ENCODE measurements at regions not wholly inside any gene's neighbourhood (a gene's known extent, or its start where the extent isn't known, plus 50 kb on each side); places are given as distances from the start of the nearest gene placed in this dataset.

DNA sequence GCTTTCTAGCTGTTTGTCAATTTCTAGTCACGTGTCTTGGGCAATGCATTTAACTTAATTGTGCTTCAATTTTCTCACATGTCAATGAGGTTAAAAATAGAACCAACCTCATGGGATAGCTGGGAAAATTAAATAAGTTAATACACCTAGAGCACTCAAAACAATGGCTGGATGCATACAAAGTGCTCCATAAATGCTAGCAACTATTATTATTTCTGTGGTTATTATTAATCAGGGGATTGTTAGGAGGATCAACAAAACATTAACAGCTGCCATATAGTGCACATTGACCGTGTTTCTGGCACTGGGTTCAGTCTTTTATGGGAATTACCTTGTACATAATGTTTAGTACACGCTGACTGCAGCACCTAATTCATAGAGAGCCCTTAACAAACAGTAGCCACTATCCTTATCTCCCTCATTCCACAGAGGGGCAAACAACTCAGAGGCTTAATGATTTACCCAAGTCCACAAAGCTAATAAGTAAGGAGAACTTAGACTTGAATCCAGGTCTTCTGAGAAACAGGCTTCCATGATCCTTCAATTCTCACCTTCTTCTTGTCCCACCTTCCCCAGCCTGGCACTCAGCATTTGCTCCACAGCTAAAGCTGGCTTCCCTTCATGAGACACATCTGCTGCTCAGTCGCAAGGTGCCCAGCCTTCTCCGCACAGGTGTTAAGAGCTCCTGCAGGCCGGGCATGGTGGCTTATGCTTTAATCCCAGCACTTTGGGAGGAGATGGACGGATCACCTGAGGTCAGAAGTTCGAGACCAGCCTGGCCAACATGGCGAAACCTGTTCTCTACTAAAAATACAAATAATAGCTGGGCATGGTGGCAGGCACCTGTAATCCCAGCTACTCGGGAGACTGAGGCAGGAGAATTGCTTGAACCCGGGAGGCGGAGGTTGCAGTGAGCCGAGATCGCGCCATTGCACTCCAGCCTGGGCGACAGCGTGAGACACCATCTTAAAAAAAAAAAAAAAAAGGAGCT is 137.4 kb upstream of the ABCA1 start:
- no TSS peak for BruUV-seq (replicated peaks)
- ATAC-seq (no peak), DNase-seq (ENCODE audit: low read depth, low spot score) (no peak)
- TF ChIP-seq SIN3A (IDR thresholded peaks at IDR 0.05; ENCODE audit: borderline replicate concordance, insufficient read depth, low read depth, low read length) (no peak), REST (IDR thresholded peaks at IDR 0.05; ENCODE audit: insufficient read depth in 1 of 2, low read depth in 2 of 2, low read length in 1 of 2) (no peak), POLR2AphosphoS5 (IDR thresholded peaks at IDR 0.05; ENCODE audit: low read depth, low read length) (no peak), TCF7L2 (IDR thresholded peaks at IDR 0.05; ENCODE audit: low read depth, low read length) (no peak)
- TF ChIP-seq, protein P1, sequence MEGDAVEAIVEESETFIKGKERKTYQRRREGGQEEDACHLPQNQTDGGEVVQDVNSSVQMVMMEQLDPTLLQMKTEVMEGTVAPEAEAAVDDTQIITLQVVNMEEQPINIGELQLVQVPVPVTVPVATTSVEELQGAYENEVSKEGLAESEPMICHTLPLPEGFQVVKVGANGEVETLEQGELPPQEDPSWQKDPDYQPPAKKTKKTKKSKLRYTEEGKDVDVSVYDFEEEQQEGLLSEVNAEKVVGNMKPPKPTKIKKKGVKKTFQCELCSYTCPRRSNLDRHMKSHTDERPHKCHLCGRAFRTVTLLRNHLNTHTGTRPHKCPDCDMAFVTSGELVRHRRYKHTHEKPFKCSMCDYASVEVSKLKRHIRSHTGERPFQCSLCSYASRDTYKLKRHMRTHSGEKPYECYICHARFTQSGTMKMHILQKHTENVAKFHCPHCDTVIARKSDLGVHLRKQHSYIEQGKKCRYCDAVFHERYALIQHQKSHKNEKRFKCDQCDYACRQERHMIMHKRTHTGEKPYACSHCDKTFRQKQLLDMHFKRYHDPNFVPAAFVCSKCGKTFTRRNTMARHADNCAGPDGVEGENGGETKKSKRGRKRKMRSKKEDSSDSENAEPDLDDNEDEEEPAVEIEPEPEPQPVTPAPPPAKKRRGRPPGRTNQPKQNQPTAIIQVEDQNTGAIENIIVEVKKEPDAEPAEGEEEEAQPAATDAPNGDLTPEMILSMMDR (IDR thresholded peaks at IDR 0.05), result no peak
- in situ Hi-C loops (cut with HindIII; ENCODE audit: low pct_unique_long_range_greater_than_20kb, low sequenced_read_pairs) (no loop called here), intact Hi-C loops (cut with micrococcal nuclease; ENCODE audit: unreplicated experiment) (no loop called here)
- ChIA-PET POLR2A (no interaction called here), CTCF (no interaction called here)
- no peaks in the 10 kb centered on the region for H3K27me3 ChIP-seq (ENCODE audit: control insufficient read depth, insufficient read depth, low read length)
- H3K36me3 ChIP-seq (ENCODE audit: control insufficient read depth, insufficient read depth, low read length), result no peaks in the 10 kb centered on the region
- no peak overlapping the region for H3K4me3 ChIP-seq (ENCODE audit: low read depth in 2 of 2, low read length in 2 of 2)
- H3K9me3 ChIP-seq (ENCODE audit: control insufficient read depth, insufficient read depth, low read depth, low read length), result no peaks in the 10 kb centered on the region
- no peak overlapping the region for H3K27ac ChIP-seq (ENCODE audit: low read length)
- peaks cover 9% of the 10 kb centered on the region for H3K4me1 ChIP-seq (ENCODE audit: control insufficient read depth, insufficient read depth, low read length)

GRCh38 chr9:105066275-105066865 is 138.4 kb upstream of the ABCA1 start:
- peaks cover 9% of the 10 kb centered on the region for H3K4me1 ChIP-seq (ENCODE audit: control insufficient read depth, insufficient read depth, low read length)
- no peaks in the 10 kb centered on the region for H3K36me3 ChIP-seq (ENCODE audit: control insufficient read depth, insufficient read depth, low read length)
- H3K9me3 ChIP-seq (ENCODE audit: control insufficient read depth, insufficient read depth, low read depth, low read length), result no peaks in the 10 kb centered on the region
- no TSS peak for BruUV-seq (replicated peaks)
- in situ Hi-C loops (cut with HindIII; ENCODE audit: low pct_unique_long_range_greater_than_20kb, low sequenced_read_pairs) (no loop called here), intact Hi-C loops (cut with micrococcal nuclease; ENCODE audit: unreplicated experiment) (no loop called here)
- ATAC-seq, result no peak
- H3K27me3 ChIP-seq (ENCODE audit: control insufficient read depth, insufficient read depth, low read length), result no peaks in the 10 kb centered on the region
- TF ChIP-seq SIN3A (IDR thresholded peaks at IDR 0.05; ENCODE audit: borderline replicate concordance, insufficient read depth, low read depth, low read length) (no peak), REST (IDR thresholded peaks at IDR 0.05; ENCODE audit: insufficient read depth in 1 of 2, low read depth in 2 of 2, low read length in 1 of 2) (no peak), TCF7L2 (IDR thresholded peaks at IDR 0.05; ENCODE audit: low read depth, low read length) (no peak), POLR2AphosphoS5 (IDR thresholded peaks at IDR 0.05; ENCODE audit: low read depth, low read length) (no peak)
- TF ChIP-seq, protein P1 (IDR thresholded peaks at IDR 0.05), result no peak
- POLR2A ChIA-PET, result no interaction called here
- H3K27ac ChIP-seq (ENCODE audit: low read length), result no peak overlapping the region
- CTCF ChIA-PET, result no interaction called here
- H3K4me3 ChIP-seq (ENCODE audit: low read depth in 2 of 2, low read length in 2 of 2), result no peak overlapping the region
- DNase-seq (ENCODE audit: low read depth, low spot score), result no peak
